B cell (primary cell): ENCODE measurements at regions not wholly inside any gene's neighbourhood (a gene's known extent, or its start where the extent isn't known, plus 50 kb on each side); places are given as distances from the start of the nearest gene placed in this dataset.
A peak's percentile ranks its signal among the peaks of the same experiment; 100 is the strongest.

ENCODE experiments used
- ATAC-seq: fragments of 200-7000 bp; cut with Tn5 transposase; one replicate; pipeline ENCODE4 v1.10.0; 2021; ENCODE audit warnings: low read depth, mild to moderate bottlenecking, moderate number of reproducible peaks, moderate library complexity
- CTCF ChIA-PET: fragments of 350-600 bp; sonication (Branson Sonifier 250); formaldehyde crosslinking; loops from one replicate; lab custom pipeline; 2021; ENCODE audit warnings: antibody characterized with exemption, inconsistent platforms; lab: Charles Lee
- POLR2A ChIA-PET: fragments of 350-600 bp; sonication (Branson Sonifier 250); formaldehyde crosslinking; loops from one replicate; lab custom pipeline; 2021; ENCODE audit warnings: antibody characterized with exemption; lab: Charles Lee
- DNase-seq: peaks from one replicate; pipeline ENCODE4 v3.0.0; 2013
- H2AFZ ChIP-seq: 2 replicates; pipeline ENCODE4 v1.6.1; 2012; ENCODE audit warnings: mild to moderate bottlenecking, low read depth, low read length; ENCODE audit not compliant: insufficient read depth, poor library complexity, severe bottlenecking
- H3K27ac ChIP-seq, 2 donors: 1 replicate in 1 of 2; 2 replicates in 1 of 2; pipeline ENCODE4 v1.5.1; 2012 to 2013; ENCODE audit warnings: low read length in 2 of 2, mild to moderate bottlenecking in 2 of 2, moderate library complexity in 1 of 2
- H3K27me3 ChIP-seq, 4 experiments: fragments of 200-600 bp in 1 of 4; sonication (generic) in 1 of 4; replicated peaks in 1 of 4; 1 replicate in 2 of 4; 2 replicates in 2 of 4; pipeline versions ENCODE4 v1.6.1 to v1.7.0; 2013 to 2016; ENCODE audit warnings: low read length in 3 of 4, mild to moderate bottlenecking in 2 of 4, mixed read lengths in 1 of 4, moderate library complexity in 1 of 4; ENCODE audit not compliant: insufficient read depth in 4 of 4, control insufficient read depth in 3 of 4; ENCODE audit errors: control extremely low read depth in 1 of 4
- H3K36me3 ChIP-seq, 2 experiments: replicated peaks in 1 of 2; 1 replicate in 1 of 2; 2 replicates in 1 of 2; pipeline versions ENCODE4 v1.6.1 to v1.7.1; 2013; ENCODE audit warnings: low read length in 1 of 2; ENCODE audit not compliant: insufficient read depth in 2 of 2, control insufficient read depth in 1 of 2; ENCODE audit errors: control extremely low read depth in 1 of 2, extremely low read depth in 1 of 2
- H3K4me1 ChIP-seq, 2 donors: fragments of 200-600 bp in 1 of 2; sonication (generic) in 1 of 2; 1 replicate in 1 of 2; 2 replicates in 1 of 2; pipeline versions ENCODE4 v1.5.1 to v1.6.1; 2013 to 2017; ENCODE audit warnings: low read length in 2 of 2; ENCODE audit not compliant: control insufficient read depth in 2 of 2, insufficient read depth in 2 of 2
- H3K4me2 ChIP-seq: replicated peaks from 2 replicates; pipeline ENCODE3; 2012; ENCODE audit warnings: mild to moderate bottlenecking, low read depth, low read length; ENCODE audit not compliant: poor library complexity, severe bottlenecking
- H3K4me3 ChIP-seq, 5 experiments: fragments of 200-600 bp in 1 of 5; sonication (generic) in 1 of 5; 1 replicate in 3 of 5; 2 replicates in 2 of 5; pipeline versions ENCODE4 v1.5.1 to v1.7.0; 2011 to 2016; ENCODE audit warnings: low read length in 4 of 5, mild to moderate bottlenecking in 4 of 5, low read depth in 2 of 5, control low read depth in 1 of 5, moderate library complexity in 1 of 5; ENCODE audit not compliant: insufficient read depth in 1 of 5; ENCODE audit errors: control extremely low read depth in 1 of 5, extremely low read depth in 1 of 5
- H3K79me2 ChIP-seq: fragments of 200-600 bp; sonication (generic); one replicate; pipeline ENCODE4 v1.6.0; 2016; ENCODE audit warnings: low read length; ENCODE audit not compliant: control insufficient read depth, insufficient read depth
- H3K9ac ChIP-seq: fragments of 200-600 bp; sonication (generic); 2 replicates; pipeline ENCODE4 v1.6.1; 2017; ENCODE audit warnings: mild to moderate bottlenecking, low read length, moderate library complexity
- H3K9me3 ChIP-seq, 3 donors: one replicate each; pipeline versions ENCODE4 v1.6.1 to v1.7.1; 2013; ENCODE audit warnings: low read length in 2 of 3; ENCODE audit not compliant: control insufficient read depth in 2 of 3, insufficient read depth in 1 of 3; ENCODE audit errors: control extremely low read depth in 1 of 3
- H4K20me1 ChIP-seq: 2 replicates; pipeline ENCODE4 v1.6.0; 2012; ENCODE audit warnings: mild to moderate bottlenecking, low read length; ENCODE audit not compliant: insufficient read depth, control insufficient read depth, poor library complexity, severe bottlenecking
- H3K27ac Mint-ChIP-seq: one replicate; pipeline ENCODE4 v1.8.0; 2021; ENCODE audit warnings: mixed read lengths
- H3K27me3 Mint-ChIP-seq: one replicate; pipeline ENCODE4 v1.8.0; 2021; ENCODE audit warnings: mixed read lengths
- H3K4me1 Mint-ChIP-seq: one replicate; pipeline ENCODE4 v1.8.0; 2021; ENCODE audit warnings: mixed read lengths
- H3K4me3 Mint-ChIP-seq: one replicate; pipeline ENCODE4 v1.8.0; 2021; ENCODE audit warnings: mixed read lengths
- H3K9me3 Mint-ChIP-seq: one replicate; pipeline ENCODE4 v1.8.0; 2022; ENCODE audit warnings: mixed read lengths; ENCODE audit not compliant: insufficient read depth
- EZH2 ChIP-seq: IDR thresholded peaks from 2 replicates; pipeline ENCODE4 v1.6.1; 2012; ENCODE audit warnings: borderline replicate concordance, low read depth, mild to moderate bottlenecking, moderate library complexity, low read length; ENCODE audit not compliant: insufficient read depth, poor library complexity, severe bottlenecking
- WGBS: methylation state at CpG from one replicate; pipeline ENCODE4 v1.1.5; 2013; ENCODE audit warnings: missing lambda C conversion rate; ENCODE audit not compliant: insufficient coverage; 5-methylcytosine and 5-hydroxymethylcytosine counted together
- intact Hi-C: fragments of 100-400 bp; cut with micrococcal nuclease; formaldehyde crosslinking; loops from one replicate; pipeline ENCODE4 v1.10.0; 2022
- TF ChIP-seq, protein P1 (sequence below): fragments of 200-600 bp; IDR thresholded peaks from one replicate; pipeline ENCODE4 v1.8.0; 2022; ENCODE audit warnings: antibody characterized with exemption, mild to moderate bottlenecking

DNA sequence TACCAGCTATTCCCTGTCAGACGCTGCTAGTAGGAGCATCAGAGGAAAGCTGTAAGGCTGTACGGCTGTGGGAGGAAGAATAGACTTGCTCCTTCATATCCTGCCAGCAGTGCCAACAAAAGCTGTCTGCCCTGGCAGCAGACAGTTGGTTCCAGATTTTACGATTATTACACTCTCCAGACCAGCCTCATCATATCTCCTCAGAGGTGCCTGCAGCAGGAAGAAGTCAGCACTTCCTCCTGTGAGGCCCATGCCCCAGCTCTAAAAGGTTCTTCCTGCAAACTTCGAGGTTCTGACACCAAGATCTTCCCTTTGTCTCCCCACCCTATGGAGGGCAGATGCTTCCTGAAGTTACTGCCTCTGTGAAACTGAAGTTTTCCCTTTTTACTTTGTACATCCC, 537.7 kb upstream of the PKDCC start:
- peak overlapping the region; percentile 13 for H2AFZ ChIP-seq
- intact Hi-C loops: no loop called here

GRCh38 chr2:41521211-41521610, 526.6 kb upstream of the PKDCC start:
- ATAC-seq (no peak), DNase-seq (no peak)
- no peaks in the 10 kb centered on the region for H4K20me1 ChIP-seq
- H3K27ac ChIP-seq: no peak overlapping the region
- no peak overlapping the region for H3K9ac ChIP-seq
- H3K36me3 ChIP-seq: no peaks in the 10 kb centered on the region
- no peaks in the 10 kb centered on the region for H3K4me1 Mint-ChIP-seq
- no peaks in the 10 kb centered on the region for H3K27me3 Mint-ChIP-seq
- H3K27ac Mint-ChIP-seq: no peak overlapping the region
- no peak overlapping the region for H3K4me2 ChIP-seq
- H3K27me3 ChIP-seq: no peaks in the 10 kb centered on the region
- H3K4me3 Mint-ChIP-seq: no peak overlapping the region
- no peak overlapping the region for H3K4me3 ChIP-seq
- H3K9me3 Mint-ChIP-seq: no peaks in the 10 kb centered on the region
- TF ChIP-seq, protein P1, sequence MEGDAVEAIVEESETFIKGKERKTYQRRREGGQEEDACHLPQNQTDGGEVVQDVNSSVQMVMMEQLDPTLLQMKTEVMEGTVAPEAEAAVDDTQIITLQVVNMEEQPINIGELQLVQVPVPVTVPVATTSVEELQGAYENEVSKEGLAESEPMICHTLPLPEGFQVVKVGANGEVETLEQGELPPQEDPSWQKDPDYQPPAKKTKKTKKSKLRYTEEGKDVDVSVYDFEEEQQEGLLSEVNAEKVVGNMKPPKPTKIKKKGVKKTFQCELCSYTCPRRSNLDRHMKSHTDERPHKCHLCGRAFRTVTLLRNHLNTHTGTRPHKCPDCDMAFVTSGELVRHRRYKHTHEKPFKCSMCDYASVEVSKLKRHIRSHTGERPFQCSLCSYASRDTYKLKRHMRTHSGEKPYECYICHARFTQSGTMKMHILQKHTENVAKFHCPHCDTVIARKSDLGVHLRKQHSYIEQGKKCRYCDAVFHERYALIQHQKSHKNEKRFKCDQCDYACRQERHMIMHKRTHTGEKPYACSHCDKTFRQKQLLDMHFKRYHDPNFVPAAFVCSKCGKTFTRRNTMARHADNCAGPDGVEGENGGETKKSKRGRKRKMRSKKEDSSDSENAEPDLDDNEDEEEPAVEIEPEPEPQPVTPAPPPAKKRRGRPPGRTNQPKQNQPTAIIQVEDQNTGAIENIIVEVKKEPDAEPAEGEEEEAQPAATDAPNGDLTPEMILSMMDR: no peak
- TF ChIP-seq EZH2: no peak
- no peaks in the 10 kb centered on the region for H3K79me2 ChIP-seq
- intact Hi-C loops: no loop called here
- ChIA-PET CTCF (no interaction called here), POLR2A (no interaction called here)
- no peaks in the 10 kb centered on the region for H3K9me3 ChIP-seq
- no peak overlapping the region for H2AFZ ChIP-seq
- no peaks in the 10 kb centered on the region for H3K4me1 ChIP-seq

More for the DNA sequence above, 537.7 kb upstream of the PKDCC start:
- Histone ChIP-seq H3K4me1 (no peaks in the 10 kb centered on the region), H3K27me3 (no peaks in the 10 kb centered on the region), H3K36me3 (no peaks in the 10 kb centered on the region), H3K79me2 (no peaks in the 10 kb centered on the region), H3K9me3 (peaks cover 0 to 1% (median 0%) of the 10 kb centered on the region in 3 donors), H3K4me3 (no peak overlapping the region), H4K20me1 (no peaks in the 10 kb centered on the region), H3K4me2 (no peak overlapping the region), H3K27ac (no peak overlapping the region), H3K9ac (no peak overlapping the region)
- Mint-ChIP-seq H3K4me3 (no peak overlapping the region), H3K27me3 (no peaks in the 10 kb centered on the region), H3K27ac (no peak overlapping the region), H3K9me3 (no peaks in the 10 kb centered on the region), H3K4me1 (no peaks in the 10 kb centered on the region)
- POLR2A ChIA-PET: no interaction called here
- TF ChIP-seq, protein P1: no peak
- TF ChIP-seq EZH2: no peak
- CTCF ChIA-PET: no interaction called here
- ATAC-seq: no peak
- 3% methylated on average over 3 of the region's 4 CpGs for WGBS
- DNase-seq: no peak
